Heart left ventricle (tissue), 16 donors: ENCODE measurements at regions not wholly inside any gene's neighbourhood (a gene's known extent, or its start where the extent isn't known, plus 50 kb on each side); places are given as distances from the start of the nearest gene placed in this dataset.

Experiments
- ATAC-seq, 4 donors: fragments of 200-7000 bp; cut with Tn5 transposase; one replicate each; pipeline ENCODE4 v1.9.1; 2020 to 2022; ENCODE audit warnings: moderate library complexity in 4 of 4, mild to moderate bottlenecking in 3 of 4, moderate number of reproducible peaks in 1 of 4
- DNase-seq, 5 donors: peaks; one replicate each; pipeline ENCODE4 v3.0.0-alpha.2; 2020
- H3K27ac ChIP-seq, 12 donors: fragments of 200-600 bp; sonication (generic) in 4 of 12; one replicate each; pipeline versions ENCODE4 v1.5.0 to v1.8.0; 2016 to 2022; ENCODE audit warnings: mild to moderate bottlenecking in 2 of 12
- H3K27me3 ChIP-seq, 9 donors: fragments of 200-600 bp; sonication (generic) in 2 of 9; one replicate each; pipeline versions ENCODE4 v1.5.1 to v1.8.0; 2016 to 2022; ENCODE audit warnings: mild to moderate bottlenecking in 3 of 9
- H3K36me3 ChIP-seq, 9 donors: fragments of 200-600 bp; sonication (generic) in 2 of 9; one replicate each; pipeline versions ENCODE4 v1.5.0 to v1.8.0; 2018 to 2022; ENCODE audit warnings: mild to moderate bottlenecking in 2 of 9
- H3K4me1 ChIP-seq, 12 donors: fragments of 200-600 bp; sonication (generic) in 4 of 12; one replicate each; pipeline versions ENCODE4 v1.5.0 to v1.8.0; 2016 to 2022; ENCODE audit warnings: mild to moderate bottlenecking in 3 of 12
- H3K4me3 ChIP-seq, 12 donors: fragments of 200-600 bp; sonication (generic) in 4 of 12; one replicate each; pipeline versions ENCODE4 v1.5.0 to v1.8.0; 2017 to 2022; ENCODE audit warnings: mild to moderate bottlenecking in 9 of 12, moderate library complexity in 4 of 12
- H3K9me3 ChIP-seq, 12 donors: fragments of 200-600 bp; sonication (generic) in 4 of 12; one replicate each; pipeline versions ENCODE4 v1.5.0 to v1.8.0; 2016 to 2022; ENCODE audit warnings: mild to moderate bottlenecking in 1 of 12
- CTCF ChIP-seq, 12 donors: fragments of 200-600 bp; sonication (generic) in 4 of 12; IDR thresholded peaks; one replicate each; pipeline versions ENCODE4 v1.5.0 to v1.8.0; 2018 to 2022; ENCODE audit warnings: antibody characterized with exemption in 12 of 12, mild to moderate bottlenecking in 5 of 12
- POLR2A ChIP-seq, 2 donors: fragments of 450-650 bp; IDR thresholded peaks; one replicate each; pipeline ENCODE4 v1.6.1; 2017; ENCODE audit warnings: antibody characterized with exemption in 2 of 2, mild to moderate bottlenecking in 2 of 2, moderate library complexity in 2 of 2
- WGBS, 4 donors: extraction: QIAGEN DNeasy Blood & Tissue Kit in 2 of 4; methylation state at CpG; one replicate each; pipeline versions ENCODE4 v1.1.5 to v1.1.7; 2013 to 2018; 5-methylcytosine and 5-hydroxymethylcytosine counted together
- intact Hi-C, 10 donors: fragments of 100-400 bp; cut with DNase I; formaldehyde crosslinking; loops; one replicate each; pipeline versions ENCODE4 v1.11.1 to v1.14.2; 2022
- donor health status: ischemic (EF 13 %, LVEDD 7.1; RV severe dilation, severe dysfunction).
- donor health status: healthy with polysubstance abuse.
- donor health status: DM: no; HTN: yes; CAD: no.
- donor health status: DM: no; HTN: no; CAD: no.
- donor health status: ischemic (EF 25% LVEDD 6.9; RV normal size, moderate dysfunction).
- donor health status: ischemic (EF 25% LVEDD 5.7; RV mildly dilated, moderate dysfunction).
- donor health status: healthy.
- donor health status: DM: yes; HTN: yes; CAD: no.
- donor health status: ischemic (EF 35%, LVEDD 5.7; RV mildly dilated, moderate dysfunction).
- donor health status: nonischemic (EF 11% LVEDD 7.7; RV severe dilation, severe dysfunction).
- donor health status: DM: yes; HTN: yes; CAD: no.
- donor health status: PGD.
- donor health status: ischemic (EF 29% LVEDD 5.4; RV normal size, mild dysfunction).
- donor health status: nonischemic (EF 23%, LVEDD 6.1; RV moderate dilation, normal function).

DNA sequence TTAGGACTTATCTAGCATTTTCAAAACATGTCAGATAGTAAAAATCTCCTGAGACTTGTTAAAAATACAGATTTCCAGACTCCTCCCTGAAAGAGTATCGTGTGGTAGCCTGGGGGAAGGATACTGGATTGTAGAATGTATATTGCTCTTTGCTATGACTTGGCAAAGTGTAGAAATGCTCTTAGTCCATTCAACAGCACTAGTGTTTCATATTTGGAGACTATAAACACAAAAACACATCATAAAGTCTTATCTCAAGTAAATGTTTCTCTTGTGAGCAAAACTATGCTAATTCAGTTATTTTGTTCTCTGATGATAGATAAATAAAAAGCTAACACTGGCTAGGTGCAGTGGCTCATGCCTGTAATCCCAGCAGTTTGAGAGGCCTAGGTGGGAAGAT, 137.5 kb upstream of the PRPS1L1 start:
- H3K9me3 ChIP-seq = no peaks in the 10 kb centered on the region
- H3K4me3 ChIP-seq = no peak overlapping the region
- no peaks in the 10 kb centered on the region for H3K27me3 ChIP-seq
- peaks cover 0 to 19% (median 1%) of the 10 kb centered on the region in 12 donors for H3K4me1 ChIP-seq
- DNase-seq (no peak), ATAC-seq (no peak)
- TF ChIP-seq CTCF (IDR thresholded peaks at IDR 0.05) (no peak), POLR2A (IDR thresholded peaks at IDR 0.05) (no peak)
- intact Hi-C loops = loop anchor here in 1 of 10 donors (10.0 kb wide), 1 partner anchor 80 kb away; no protein-coding TSS in a partner anchor
- H3K27ac ChIP-seq = no peak overlapping the region
- WGBS, 4 donors = 63 to 75% (median 71%) methylated on average over 1 of the region's 1 CpG
- no peaks in the 10 kb centered on the region for H3K36me3 ChIP-seq

DNA sequence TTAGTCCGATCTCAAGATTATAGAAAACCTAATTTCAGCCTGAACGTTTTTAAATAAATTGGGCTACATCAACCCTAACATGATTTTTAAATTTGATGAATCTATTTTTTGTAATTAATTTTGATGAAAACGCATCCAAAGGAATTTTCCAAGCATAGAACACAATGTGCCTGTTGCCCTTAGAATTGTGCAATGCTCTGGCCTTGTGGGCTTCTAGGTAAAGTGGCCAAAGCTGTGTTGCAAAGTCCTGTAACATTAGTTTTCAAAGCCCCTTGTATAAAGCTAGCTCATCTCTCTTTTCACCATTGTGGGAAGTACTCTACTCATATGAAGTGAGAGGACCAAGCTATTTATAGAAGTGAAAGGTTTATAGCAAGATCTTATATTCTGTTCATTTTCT, 138.4 kb upstream of the PRPS1L1 start:
- Histone ChIP-seq H3K4me3 (no peak overlapping the region), H3K27me3 (no peaks in the 10 kb centered on the region), H3K4me1 (peaks cover 0 to 19% (median 1%) of the 10 kb centered on the region in 12 donors), H3K27ac (no peak overlapping the region), H3K9me3 (no peaks in the 10 kb centered on the region), H3K36me3 (no peaks in the 10 kb centered on the region)
- ATAC-seq (no peak), DNase-seq (no peak)
- TF ChIP-seq CTCF (IDR thresholded peaks at IDR 0.05) (no peak), POLR2A (IDR thresholded peaks at IDR 0.05) (no peak)
- WGBS, 4 donors = 93 to 99% (median 96%) methylated on average over 3 of the region's 3 CpGs
- intact Hi-C loops = loop anchor here in 1 of 10 donors (10.0 kb wide), 1 partner anchor 81 kb away; no protein-coding TSS in a partner anchor

DNA sequence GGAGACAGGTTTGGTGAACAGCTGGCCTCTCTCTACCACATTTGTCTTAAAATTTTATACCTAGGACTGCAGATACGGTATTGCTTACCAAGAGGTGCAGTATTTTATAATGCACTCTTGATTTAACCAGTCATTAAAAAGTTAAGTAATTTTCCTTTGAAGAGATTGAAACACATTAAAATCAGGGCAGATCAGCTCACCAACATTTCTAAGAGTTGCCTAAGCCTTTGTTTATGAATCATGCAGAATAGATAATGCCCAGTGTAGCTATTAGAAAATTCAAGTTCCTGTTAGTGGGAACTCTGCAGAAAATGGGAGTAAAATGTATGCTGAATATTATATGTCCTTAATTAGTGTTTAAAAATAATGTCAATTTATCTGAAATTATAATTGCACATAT, 140.2 kb upstream of the PRPS1L1 start:
- no peak for ATAC-seq
- no peaks in the 10 kb centered on the region for H3K27me3 ChIP-seq
- no peak for DNase-seq
- intact Hi-C loops = loop anchor here in 1 of 10 donors (10.0 kb wide), 1 partner anchor 83 kb away; no protein-coding TSS in a partner anchor
- peaks cover 0 to 5% (median 0%) of the 10 kb centered on the region in 12 donors for H3K4me1 ChIP-seq
- H3K36me3 ChIP-seq = no peaks in the 10 kb centered on the region
- TF ChIP-seq CTCF (IDR thresholded peaks at IDR 0.05) (no peak), POLR2A (IDR thresholded peaks at IDR 0.05) (no peak)
- no peaks in the 10 kb centered on the region for H3K9me3 ChIP-seq
- H3K4me3 ChIP-seq = no peak overlapping the region
- H3K27ac ChIP-seq = no peak overlapping the region
- WGBS, 4 donors = 95 to 100% (median 96%) methylated on average over 1 of the region's 1 CpG

DNA sequence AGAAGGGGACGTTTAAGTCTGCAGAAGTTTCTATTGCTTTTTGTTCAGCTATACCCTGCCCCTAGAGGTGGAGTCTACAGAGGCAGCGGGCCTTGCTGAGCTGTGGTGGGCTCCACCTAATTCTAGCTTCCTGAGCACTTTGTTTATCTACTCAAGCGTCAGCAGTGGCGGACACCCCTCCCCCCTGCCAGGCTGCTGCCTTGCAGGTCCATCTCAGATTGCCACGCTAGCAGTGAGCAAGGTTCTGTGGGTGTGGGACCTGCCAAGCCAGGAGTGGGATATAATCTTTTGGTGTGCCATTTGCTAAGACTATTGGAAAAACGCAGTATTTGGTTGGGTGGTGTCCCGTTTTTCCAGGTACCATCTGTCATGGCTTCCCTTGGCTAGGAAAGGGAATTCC, 147.3 kb upstream of the PRPS1L1 start:
- 92 to 95% (median 94%) methylated on average over 7 of the region's 7 CpGs for WGBS, 4 donors
- TF ChIP-seq CTCF (IDR thresholded peaks at IDR 0.05) (no peak), POLR2A (IDR thresholded peaks at IDR 0.05) (no peak)
- H3K9me3 ChIP-seq = no peaks in the 10 kb centered on the region
- H3K4me3 ChIP-seq = no peak overlapping the region
- DNase-seq = no peak
- intact Hi-C loops = no loop called here
- peaks cover 0 to 14% (median 7%) of the 10 kb centered on the region in 12 donors for H3K4me1 ChIP-seq
- no peak for ATAC-seq
- H3K36me3 ChIP-seq = no peaks in the 10 kb centered on the region
- H3K27ac ChIP-seq = no peak overlapping the region
- H3K27me3 ChIP-seq = no peaks in the 10 kb centered on the region
